Ascending aorta (tissue), 2 donors: ENCODE measurements at regions not wholly inside any gene's neighbourhood (a gene's known extent, or its start where the extent isn't known, plus 50 kb on each side); places are given as distances from the start of the nearest gene placed in this dataset.

Experiments used
- DNase-seq, 2 donors: peaks; one replicate each; pipeline ENCODE4 v3.0.0-alpha.2; 2019; ENCODE audit warnings: low spot score in 2 of 2
- H3K27ac ChIP-seq, 2 donors: fragments of 200-600 bp; sonication (generic); one replicate each; pipeline ENCODE4 v1.5.1; 2016 to 2017; ENCODE audit warnings: mild to moderate bottlenecking in 1 of 2
- H3K27me3 ChIP-seq: fragments of 200-600 bp; sonication (generic); one replicate; pipeline ENCODE4 v1.5.1; 2017
- H3K36me3 ChIP-seq, 2 donors: fragments of 200-600 bp; sonication (generic); one replicate each; pipeline ENCODE4 v1.5.1; 2016
- H3K4me1 ChIP-seq, 2 donors: fragments of 200-600 bp; sonication (generic); one replicate each; pipeline ENCODE4 v1.5.1; 2016 to 2017; ENCODE audit warnings: mild to moderate bottlenecking in 1 of 2
- H3K4me3 ChIP-seq, 2 donors: fragments of 200-600 bp; sonication (generic); one replicate each; pipeline ENCODE4 v1.5.1; 2016 to 2017; ENCODE audit warnings: mild to moderate bottlenecking in 1 of 2
- H3K9me3 ChIP-seq, 2 donors: fragments of 200-600 bp; sonication (generic); one replicate each; pipeline ENCODE4 v1.5.1; 2016
- CTCF ChIP-seq, 3 experiments: fragments of 200-600 bp in 2 of 3; fragments of 450-650 bp in 1 of 3; sonication (generic) in 2 of 3; IDR thresholded peaks; one replicate each; pipeline ENCODE4 v1.5.1; 2016 to 2019; ENCODE audit warnings: antibody characterized with exemption in 3 of 3, mild to moderate bottlenecking in 1 of 3, moderate library complexity in 1 of 3
- intact Hi-C: fragments of 100-400 bp; cut with DNase I; formaldehyde crosslinking; loops from one replicate; pipeline ENCODE4 v1.15.1; 2023

DNA sequence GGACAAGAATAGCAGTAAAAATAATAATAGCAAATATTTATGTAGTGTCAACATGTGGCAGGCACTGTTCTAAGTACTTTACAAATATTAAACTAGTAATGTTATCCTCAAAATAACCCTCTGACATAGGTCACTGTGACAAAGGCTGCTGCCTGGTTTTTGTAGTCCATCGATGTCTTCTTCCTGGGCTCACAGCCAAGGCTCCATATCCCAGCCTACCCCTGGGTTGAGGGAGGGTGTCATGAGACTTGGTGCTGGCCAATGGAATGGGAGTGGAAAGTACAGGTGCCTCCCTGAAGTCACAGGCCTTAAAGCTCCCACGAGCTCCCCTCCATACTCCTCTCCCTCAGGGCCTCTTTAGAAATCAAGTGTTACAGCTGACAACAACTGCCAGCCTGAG is 159.3 kb downstream of the CYRIA start:
- H3K27me3 ChIP-seq = no peaks in the 10 kb centered on the region
- peaks cover 0 to 4% of the 10 kb centered on the region in 2 donors for H3K4me1 ChIP-seq
- no peak for TF ChIP-seq CTCF (IDR thresholded peaks at IDR 0.05)
- intact Hi-C loops = no loop called here
- H3K36me3 ChIP-seq = no peaks in the 10 kb centered on the region
- H3K27ac ChIP-seq = no peak overlapping the region
- no peaks in the 10 kb centered on the region for H3K9me3 ChIP-seq
- DNase-seq = no peak
- H3K4me3 ChIP-seq = no peak overlapping the region

DNA sequence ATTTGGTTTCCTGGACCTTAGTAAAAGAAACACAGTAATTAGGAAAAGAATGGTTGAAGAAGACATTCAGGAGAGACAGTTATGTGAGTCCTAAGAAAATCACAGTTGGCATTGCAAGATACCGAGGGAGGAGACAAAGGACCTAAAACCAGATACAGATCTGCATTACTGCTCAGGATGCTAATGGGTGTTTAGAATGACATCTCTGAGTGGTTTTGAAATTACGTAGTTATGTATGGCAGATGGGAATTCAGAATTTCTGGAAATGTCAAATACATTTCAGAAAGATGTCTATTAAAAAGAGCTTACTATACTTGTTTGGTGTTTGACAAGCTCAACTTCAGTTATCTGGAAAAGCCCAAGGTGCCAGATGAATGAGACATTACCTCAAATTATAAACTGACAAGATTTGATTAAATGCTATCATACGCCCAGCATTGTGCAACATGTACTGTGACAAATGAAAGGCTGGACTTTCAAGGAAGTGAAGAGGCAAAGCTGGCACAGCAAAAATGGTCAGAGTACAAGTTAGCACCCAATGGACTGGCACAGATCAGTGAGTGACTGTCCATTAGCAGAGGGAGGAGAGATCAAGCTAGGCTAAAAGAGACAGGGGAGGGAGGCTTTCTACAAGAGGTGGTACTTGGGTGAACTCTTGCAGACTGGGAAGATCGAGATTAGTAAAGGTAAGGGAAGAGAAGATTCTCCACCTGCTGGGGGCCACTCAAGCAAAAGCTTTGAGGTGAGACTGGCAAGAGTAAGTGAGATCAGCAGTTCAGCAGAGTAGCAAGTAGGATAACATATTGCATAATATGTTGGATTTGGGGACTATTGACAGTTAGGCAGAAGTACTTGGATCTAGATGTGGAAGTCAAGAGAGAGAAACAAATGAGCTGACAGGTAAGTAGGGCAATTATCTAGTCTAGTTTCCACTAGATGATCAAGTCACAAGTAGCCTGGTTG is 168.9 kb downstream of the CYRIA start:
- intact Hi-C loops = no loop called here
- no peak for DNase-seq
- no peaks in the 10 kb centered on the region for H3K4me1 ChIP-seq
- TF ChIP-seq CTCF (IDR thresholded peaks at IDR 0.05) = no peak
- no peaks in the 10 kb centered on the region for H3K27me3 ChIP-seq
- no peaks in the 10 kb centered on the region for H3K9me3 ChIP-seq
- no peaks in the 10 kb centered on the region for H3K36me3 ChIP-seq
- no peak overlapping the region for H3K4me3 ChIP-seq
- H3K27ac ChIP-seq = no peak overlapping the region

DNA sequence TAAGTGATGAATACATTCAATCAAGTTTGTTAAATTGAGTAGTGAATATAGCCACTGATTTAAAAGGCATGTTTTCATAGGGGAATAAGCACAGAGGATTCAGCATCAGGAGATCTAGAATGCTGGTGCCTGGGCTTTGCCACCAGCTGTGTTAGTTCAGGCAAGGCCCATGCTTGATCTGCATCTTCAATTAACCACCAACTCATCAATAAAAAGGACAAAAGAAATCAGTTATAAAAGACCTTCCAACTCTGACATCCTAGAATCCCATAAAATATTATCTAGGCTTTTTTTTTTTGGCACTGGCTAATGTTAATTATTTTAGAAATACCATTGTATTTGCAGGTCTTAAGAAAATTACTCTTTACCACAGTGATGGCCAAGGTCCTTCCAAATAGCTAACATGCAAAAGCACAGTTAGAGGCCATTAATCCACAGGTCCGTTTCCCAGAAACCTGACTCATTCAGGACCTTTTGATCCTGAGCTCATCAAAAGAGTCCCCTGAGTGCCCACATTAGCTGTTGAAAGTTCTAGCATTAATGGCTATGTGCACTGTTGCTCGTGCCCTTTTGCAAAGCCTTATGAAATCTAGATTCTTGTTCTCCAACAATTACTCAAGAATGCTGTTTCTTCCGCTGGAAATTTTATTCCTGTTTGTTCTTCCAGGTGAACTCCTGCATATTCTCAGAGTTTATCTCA is 170.0 kb downstream of the CYRIA start:
- Histone ChIP-seq H3K4me1 (no peaks in the 10 kb centered on the region), H3K9me3 (no peaks in the 10 kb centered on the region), H3K4me3 (no peak overlapping the region), H3K27me3 (no peaks in the 10 kb centered on the region), H3K36me3 (no peaks in the 10 kb centered on the region), H3K27ac (no peak overlapping the region)
- no peak for DNase-seq
- no peak for TF ChIP-seq CTCF (IDR thresholded peaks at IDR 0.05)
- intact Hi-C loops = no loop called here

GRCh38 chr2:16494836-16495508 is 170.7 kb downstream of the CYRIA start:
- intact Hi-C loops = no loop called here
- H3K27me3 ChIP-seq = no peaks in the 10 kb centered on the region
- H3K36me3 ChIP-seq = no peaks in the 10 kb centered on the region
- H3K4me1 ChIP-seq = no peaks in the 10 kb centered on the region
- no peak for DNase-seq
- H3K9me3 ChIP-seq = no peaks in the 10 kb centered on the region
- H3K4me3 ChIP-seq = no peak overlapping the region
- H3K27ac ChIP-seq = no peak overlapping the region
- no peak for TF ChIP-seq CTCF (IDR thresholded peaks at IDR 0.05)

- H3K4me3 ChIP-seq = no peak overlapping the region
- no peaks in the 10 kb centered on the region for H3K36me3 ChIP-seq
- intact Hi-C loops = no loop called here
- no peaks in the 10 kb centered on the region for H3K9me3 ChIP-seq
- no peak for TF ChIP-seq CTCF (IDR thresholded peaks at IDR 0.05)
- H3K27me3 ChIP-seq = no peaks in the 10 kb centered on the region
- no peak overlapping the region for H3K27ac ChIP-seq
- H3K4me1 ChIP-seq = no peaks in the 10 kb centered on the region
- no peak for DNase-seq
These were observed 171.8 kb downstream of the CYRIA start for GRCh38 chr2:16493788-16494187.
